ENCODE measurements at regions not wholly inside any gene's neighbourhood (a gene's known extent, or its start where the extent isn't known, plus 50 kb on each side); places are given as distances from the start of the nearest gene placed in this dataset.

GRCh38 chr5:26669523-26669922 is 368.9 kb downstream of the CDH9 start:
- no peak for DNase-seq

- no peak for DNase-seq
Measured at GRCh38 chr5:26669031-26669430, 369.4 kb downstream of the CDH9 start.

- no peak for DNase-seq
Measured at GRCh38 chr5:26666371-26666770, 372.0 kb downstream of the CDH9 start.

- no peak for DNase-seq
Measured at GRCh38 chr5:26663500-26663899, 374.9 kb downstream of the CDH9 start.

GRCh38 chr5:26662806-26663360 is 375.5 kb downstream of the CDH9 start:
- DNase-seq, result no peak

- DNase-seq, result no peak
Measured at GRCh38 chr5:26660116-26660515, 378.3 kb downstream of the CDH9 start.

- DNase-seq, result no peak
Measured at GRCh38 chr5:26649000-26649399, 389.4 kb downstream of the CDH9 start.

GRCh38 chr5:26647781-26648180 is 390.6 kb downstream of the CDH9 start:
- DNase-seq, result no peak

- no peak for DNase-seq
Measured at GRCh38 chr5:26645659-26646058, 392.7 kb downstream of the CDH9 start.

- no peak for DNase-seq
Measured at GRCh38 chr5:26641492-26641891, 396.9 kb downstream of the CDH9 start.

GRCh38 chr5:26625099-26625498 is 413.3 kb downstream of the CDH9 start:
- DNase-seq, result no peak

GRCh38 chr5:26622947-26623346 is 415.4 kb downstream of the CDH9 start:
- DNase-seq, result no peak

GRCh38 chr5:26610577-26610976 is 427.8 kb downstream of the CDH9 start:
- no peak for DNase-seq

- no peak for DNase-seq
Measured at GRCh38 chr5:26601563-26601962, 436.8 kb downstream of the CDH9 start.

GRCh38 chr5:26582350-26583045 is 455.9 kb downstream of the CDH9 start:
- DNase-seq, result no peak

GRCh38 chr5:26579712-26580111 is 458.7 kb downstream of the CDH9 start:
- DNase-seq, result no peak

- DNase-seq, result no peak
Measured at GRCh38 chr5:26578002-26578401, 460.4 kb downstream of the CDH9 start.

- DNase-seq, result no peak
Measured at GRCh38 chr5:26572480-26572879, 465.9 kb downstream of the CDH9 start.

- no peak for DNase-seq
Measured at GRCh38 chr5:26569929-26570258, 468.5 kb downstream of the CDH9 start.

- DNase-seq, result no peak
Measured at GRCh38 chr5:26569241-26569928, 469.0 kb downstream of the CDH9 start.

- DNase-seq, result no peak
Measured at GRCh38 chr5:26568316-26568715, 470.1 kb downstream of the CDH9 start.

- DNase-seq, result no peak
Measured at GRCh38 chr5:26563979-26564378, 474.4 kb downstream of the CDH9 start.

- no peak for DNase-seq
Measured at GRCh38 chr5:26553079-26553478, 485.3 kb downstream of the CDH9 start.

- DNase-seq, result no peak
Measured at GRCh38 chr5:26543987-26544386, 494.4 kb downstream of the CDH9 start.

GRCh38 chr5:26538226-26538625 is 500.2 kb downstream of the CDH9 start:
- no peak for DNase-seq
